GM23338 (cell line): ENCODE measurements at regions not wholly inside any gene's neighbourhood (a gene's known extent, or its start where the extent isn't known, plus 50 kb on each side); places are given as distances from the start of the nearest gene placed in this dataset.

ENCODE experiments used
- ATAC-seq: fragments of 200-7000 bp; cut with Tn5 transposase; 3 replicates; pipeline ENCODE4 v1.9.1; 2020
- DNase-seq: peaks from one replicate; pipeline ENCODE4 v3.0.0-alpha.2; 2015; ENCODE audit warnings: low spot score
- H2AFZ ChIP-seq: fragments of 200-600 bp; sonication (generic); 2 replicates; pipeline ENCODE4 v1.8.0; 2016; ENCODE audit warnings: antibody characterized with exemption, mild to moderate bottlenecking, moderate library complexity
- H3F3A ChIP-seq: fragments of 200-600 bp; sonication (generic); replicated peaks from 2 replicates; pipeline ENCODE4 v1.8.0; 2017; ENCODE audit warnings: antibody characterized with exemption, mixed run types, low read depth
- H3K27ac ChIP-seq: fragments of 200-600 bp; sonication (generic); 2 replicates; pipeline ENCODE4 v1.6.1; 2016; ENCODE audit warnings: low read depth
- H3K27me3 ChIP-seq: fragments of 200-600 bp; sonication (generic); 2 replicates; pipeline ENCODE4 v1.8.0; 2016; ENCODE audit warnings: mild to moderate bottlenecking, mixed run types, moderate library complexity; ENCODE audit not compliant: insufficient read depth
- H3K36me3 ChIP-seq: fragments of 200-600 bp; sonication (generic); 2 replicates; pipeline ENCODE4 v1.8.0; 2016; ENCODE audit warnings: mild to moderate bottlenecking; ENCODE audit not compliant: insufficient read depth
- H3K4me1 ChIP-seq: fragments of 200-600 bp; sonication (generic); 2 replicates; pipeline ENCODE4 v1.8.0; 2016; ENCODE audit warnings: mild to moderate bottlenecking, moderate library complexity; ENCODE audit not compliant: insufficient read depth
- H3K4me2 ChIP-seq: fragments of 200-600 bp; sonication (generic); 2 replicates; pipeline ENCODE4 v1.7.1; 2017; ENCODE audit warnings: mixed run types
- H3K4me3 ChIP-seq: fragments of 200-600 bp; sonication (generic); 2 replicates; pipeline ENCODE4 v1.6.1; 2016; ENCODE audit warnings: mixed run types
- H3K79me2 ChIP-seq: fragments of 200-600 bp; sonication (generic); replicated peaks from 2 replicates; pipeline ENCODE4 v1.8.0; 2017; ENCODE audit warnings: mild to moderate bottlenecking; ENCODE audit not compliant: insufficient read depth
- H3K9me2 ChIP-seq: fragments of 200-600 bp; sonication (generic); 2 replicates; pipeline ENCODE4 v1.8.0; 2017; ENCODE audit not compliant: insufficient read depth
- H4K20me1 ChIP-seq: fragments of 200-600 bp; sonication (generic); replicated peaks from 2 replicates; pipeline ENCODE4 v1.8.0; 2017; ENCODE audit warnings: mild to moderate bottlenecking; ENCODE audit not compliant: insufficient read depth
- H3K27ac Mint-ChIP-seq: 2 replicates; pipeline ENCODE4 v1.8.0; 2020; ENCODE audit warnings: inconsistent platforms, mild to moderate bottlenecking, moderate library complexity, mixed read lengths
- H3K27me3 Mint-ChIP-seq: 3 replicates; pipeline ENCODE4 v1.8.0; 2022; ENCODE audit warnings: low read depth, mild to moderate bottlenecking, moderate library complexity, mixed read lengths, inconsistent platforms; ENCODE audit not compliant: insufficient read depth, poor library complexity
- H3K36me3 Mint-ChIP-seq: 3 replicates; pipeline ENCODE4 v1.8.0; 2021; ENCODE audit warnings: low read depth, mild to moderate bottlenecking, inconsistent platforms, moderate library complexity, mixed read lengths
- H3K4me1 Mint-ChIP-seq: 3 replicates; pipeline ENCODE4 v1.8.0; 2020; ENCODE audit warnings: mild to moderate bottlenecking, inconsistent platforms, mixed read lengths
- H3K4me3 Mint-ChIP-seq: 3 replicates; pipeline ENCODE4 v1.8.0; 2021; ENCODE audit warnings: moderate library complexity, mild to moderate bottlenecking, inconsistent platforms, mixed read lengths
- H3K9me3 Mint-ChIP-seq: 3 replicates; pipeline ENCODE4 v1.8.0; 2020; ENCODE audit warnings: moderate library complexity, mild to moderate bottlenecking, inconsistent platforms, mixed read lengths
- CREB1 ChIP-seq: fragments of 250-450 bp; sonication (Bioruptor Pico); IDR thresholded peaks from 2 replicates; pipeline ENCODE4 v1.5.0; 2020; ENCODE audit warnings: low read depth, mild to moderate bottlenecking, moderate library complexity
- JUNB ChIP-seq: IDR thresholded peaks from one replicate; pipeline ENCODE4 v1.6.1; 2016; ENCODE audit warnings: antibody characterized with exemption; ENCODE audit not compliant: unreplicated experiment
- POLR2AphosphoS5 ChIP-seq: IDR thresholded peaks from 2 replicates; pipeline ENCODE4 v1.6.1; 2016; ENCODE audit warnings: antibody characterized with exemption, low read depth
- STAT1 ChIP-seq: IDR thresholded peaks from one replicate; pipeline ENCODE4 v1.6.1; 2016; ENCODE audit warnings: antibody characterized with exemption; ENCODE audit not compliant: unreplicated experiment
- ZNF114 ChIP-seq: fragments of 250-450 bp; sonication (Bioruptor Pico); IDR thresholded peaks from 2 replicates; pipeline ENCODE4 v1.5.0; 2020; ENCODE audit warnings: mild to moderate bottlenecking, moderate library complexity
- TF ChIP-seq, protein P1 (sequence below), 2 experiments: fragments of 200-600 bp in 1 of 2; sonication (generic) in 1 of 2; conservative IDR thresholded peaks; 2 replicates each; pipeline versions ENCODE4 v1.5.1 to v1.6.1; 2016 to 2017; ENCODE audit warnings: antibody characterized with exemption in 2 of 2, low read depth in 2 of 2, mild to moderate bottlenecking in 2 of 2, moderate library complexity in 1 of 2

DNA sequence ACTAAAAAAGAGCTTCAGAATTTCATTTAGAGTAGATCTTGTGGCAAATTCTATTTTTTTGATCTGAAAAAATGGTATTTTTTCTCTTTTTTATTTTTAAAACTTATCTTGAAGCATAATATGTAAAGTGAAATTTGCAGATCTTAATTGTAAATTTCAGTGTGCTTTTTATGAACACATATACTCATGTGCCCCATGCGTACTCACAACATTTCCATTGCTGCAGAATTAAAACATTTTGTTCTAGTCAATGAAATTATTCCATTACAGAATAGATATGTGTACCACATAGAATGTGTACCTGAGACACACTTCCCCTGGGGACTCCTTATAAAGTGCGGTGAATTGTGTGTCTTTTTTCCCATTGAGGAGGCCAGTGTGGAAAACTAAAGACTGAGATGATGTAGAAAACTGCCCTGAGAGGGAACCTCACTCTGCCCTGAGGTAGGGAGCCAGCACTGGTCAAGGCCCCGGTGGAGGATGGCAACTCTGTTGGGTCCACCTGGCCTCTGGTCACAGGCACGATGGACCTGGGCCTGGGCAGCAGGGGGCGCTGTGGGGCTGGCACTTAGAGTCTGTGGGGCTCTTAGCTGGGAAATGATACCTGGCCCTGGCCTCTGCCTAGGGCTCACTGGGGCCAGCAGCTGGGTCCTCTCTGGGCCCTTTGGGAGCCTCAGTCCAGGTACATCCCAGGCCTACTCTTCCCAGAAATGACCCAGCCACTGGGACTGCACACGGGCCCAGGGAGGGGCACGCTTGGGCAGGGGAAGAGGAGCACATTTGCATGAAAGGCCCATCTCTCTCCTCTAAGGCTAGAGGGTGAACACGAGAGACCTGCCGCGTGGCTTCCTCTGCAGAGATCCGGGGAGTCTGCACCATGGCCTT, 77.9 kb upstream of the TOP3B start:
- Histone ChIP-seq H3K36me3 (no peaks in the 10 kb centered on the region), H3K4me2 (no peak overlapping the region), H3K79me2 (no peaks in the 10 kb centered on the region), H3F3A (no peaks in the 10 kb centered on the region), H3K27ac (no peak overlapping the region), H3K4me3 (no peak overlapping the region), H2AFZ (no peak overlapping the region), H3K4me1 (no peaks in the 10 kb centered on the region), H3K9me2 (no peaks in the 10 kb centered on the region), H4K20me1 (no peaks in the 10 kb centered on the region), H3K27me3 (peaks cover 100% of the 10 kb centered on the region)
- Mint-ChIP-seq H3K27me3 (peaks cover 86% of the 10 kb centered on the region), H3K4me1 (peaks cover 8% of the 10 kb centered on the region; the same call in 2 of the 3 replicates), H3K27ac (no peak overlapping the region), H3K4me3 (no peak overlapping the region), H3K36me3 (no peaks in the 10 kb centered on the region; the same call in 2 of the 3 replicates), H3K9me3 (peaks cover 2% of the 10 kb centered on the region; the same call in 1 of the 3 replicates)
- peak; percentile 99 for ATAC-seq
- DNase-seq, result peak; percentile 88
- no peak for TF ChIP-seq POLR2AphosphoS5
- TF ChIP-seq, protein P1, sequence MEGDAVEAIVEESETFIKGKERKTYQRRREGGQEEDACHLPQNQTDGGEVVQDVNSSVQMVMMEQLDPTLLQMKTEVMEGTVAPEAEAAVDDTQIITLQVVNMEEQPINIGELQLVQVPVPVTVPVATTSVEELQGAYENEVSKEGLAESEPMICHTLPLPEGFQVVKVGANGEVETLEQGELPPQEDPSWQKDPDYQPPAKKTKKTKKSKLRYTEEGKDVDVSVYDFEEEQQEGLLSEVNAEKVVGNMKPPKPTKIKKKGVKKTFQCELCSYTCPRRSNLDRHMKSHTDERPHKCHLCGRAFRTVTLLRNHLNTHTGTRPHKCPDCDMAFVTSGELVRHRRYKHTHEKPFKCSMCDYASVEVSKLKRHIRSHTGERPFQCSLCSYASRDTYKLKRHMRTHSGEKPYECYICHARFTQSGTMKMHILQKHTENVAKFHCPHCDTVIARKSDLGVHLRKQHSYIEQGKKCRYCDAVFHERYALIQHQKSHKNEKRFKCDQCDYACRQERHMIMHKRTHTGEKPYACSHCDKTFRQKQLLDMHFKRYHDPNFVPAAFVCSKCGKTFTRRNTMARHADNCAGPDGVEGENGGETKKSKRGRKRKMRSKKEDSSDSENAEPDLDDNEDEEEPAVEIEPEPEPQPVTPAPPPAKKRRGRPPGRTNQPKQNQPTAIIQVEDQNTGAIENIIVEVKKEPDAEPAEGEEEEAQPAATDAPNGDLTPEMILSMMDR (conservative IDR thresholded peaks at IDR 0.05; ENCODE audit: low read depth in 2 of 2), result peak; percentile 87
- no peak for TF ChIP-seq ZNF114 (CRISPR knock-in tag)

GRCh38 chr22:22059291-22060002, 76.9 kb upstream of the TOP3B start:
- H3K27me3 ChIP-seq, result peaks cover 100% of the 10 kb centered on the region
- H3K9me3 Mint-ChIP-seq, result no peaks in the 10 kb centered on the region; the same call in 2 of the 3 replicates
- DNase-seq (no peak), ATAC-seq (no peak)
- no peaks in the 10 kb centered on the region for H4K20me1 ChIP-seq
- H3F3A ChIP-seq, result no peaks in the 10 kb centered on the region
- peaks cover 86% of the 10 kb centered on the region for H3K27me3 Mint-ChIP-seq
- no peaks in the 10 kb centered on the region for H3K36me3 Mint-ChIP-seq
- no peak overlapping the region for H3K4me3 ChIP-seq
- H3K36me3 ChIP-seq, result no peaks in the 10 kb centered on the region
- no peak overlapping the region for H3K27ac Mint-ChIP-seq
- TF ChIP-seq CREB1, result no peak
- TF ChIP-seq STAT1, result no peak
- TF ChIP-seq JUNB, result no peak
- H3K4me1 Mint-ChIP-seq, result peaks cover 8% of the 10 kb centered on the region; the same call in 2 of the 3 replicates
- H3K4me2 ChIP-seq, result no peak overlapping the region
- no peaks in the 10 kb centered on the region for H3K4me1 ChIP-seq
- H3K79me2 ChIP-seq, result no peaks in the 10 kb centered on the region
- no peaks in the 10 kb centered on the region for H3K9me2 ChIP-seq
- H3K27ac ChIP-seq, result no peak overlapping the region
- no peak overlapping the region for H2AFZ ChIP-seq
- H3K4me3 Mint-ChIP-seq, result no peak overlapping the region
